ENCODE measurements at regions not wholly inside any gene's neighbourhood (a gene's known extent, or its start where the extent isn't known, plus 50 kb on each side); places are given as distances from the start of the nearest gene placed in this dataset.
"Not testable (repeated sequence)": the region's sequence is repeated elsewhere in the genome, so short reads cannot be mapped to it uniquely, and the experiment has no call there.

GRCh38 chr4:64967286-64967685 lies 558.0 kb upstream of the TECRL start:
- no peak for DNase-seq (ENCODE audit: low read depth)

DNA sequence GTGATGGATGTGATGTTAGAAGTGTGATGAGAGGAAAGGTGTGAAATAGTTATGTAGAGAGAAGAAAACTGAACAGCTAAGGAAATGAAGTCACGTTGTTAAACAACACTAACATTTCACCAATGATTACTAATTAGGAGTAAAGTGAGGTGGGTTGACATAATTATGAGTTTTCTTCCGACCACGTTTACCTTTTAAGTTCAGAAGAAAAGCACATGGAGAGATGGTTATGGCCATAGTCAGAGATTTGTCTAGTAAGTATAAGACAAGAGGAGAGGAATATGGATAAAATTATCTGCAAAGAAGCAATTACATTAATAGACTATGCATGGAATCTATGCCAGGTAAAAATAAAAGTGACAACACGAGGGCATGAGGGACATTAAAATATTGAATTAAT lies 551.3 kb upstream of the TECRL start:
- DNase-seq (ENCODE audit: low read depth), result no peak

DNA sequence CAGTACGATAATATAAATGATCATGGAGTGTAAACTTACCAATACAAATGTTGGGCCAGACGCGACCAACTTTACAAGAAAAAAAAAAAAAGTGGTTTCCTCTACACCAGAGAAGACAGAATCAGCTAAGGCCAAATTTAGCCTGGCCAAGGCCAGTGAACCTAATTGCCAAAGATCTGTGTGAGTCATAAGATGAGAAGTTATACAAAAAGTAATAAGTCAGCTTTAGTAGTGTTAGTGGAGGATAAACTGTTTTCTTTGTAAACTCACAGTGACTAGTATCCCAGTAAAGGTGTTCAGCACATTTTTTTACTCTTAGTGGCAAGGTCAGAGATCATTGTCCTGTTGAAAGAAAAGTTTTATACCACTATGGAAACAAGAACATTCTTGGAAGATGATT lies 531.4 kb upstream of the TECRL start:
- DNase-seq (ENCODE audit: low read depth), result no peak

- DNase-seq (ENCODE audit: low read depth), result no peak
Measured at GRCh38 chr4:64935469-64936001, 526.3 kb upstream of the TECRL start.

DNA sequence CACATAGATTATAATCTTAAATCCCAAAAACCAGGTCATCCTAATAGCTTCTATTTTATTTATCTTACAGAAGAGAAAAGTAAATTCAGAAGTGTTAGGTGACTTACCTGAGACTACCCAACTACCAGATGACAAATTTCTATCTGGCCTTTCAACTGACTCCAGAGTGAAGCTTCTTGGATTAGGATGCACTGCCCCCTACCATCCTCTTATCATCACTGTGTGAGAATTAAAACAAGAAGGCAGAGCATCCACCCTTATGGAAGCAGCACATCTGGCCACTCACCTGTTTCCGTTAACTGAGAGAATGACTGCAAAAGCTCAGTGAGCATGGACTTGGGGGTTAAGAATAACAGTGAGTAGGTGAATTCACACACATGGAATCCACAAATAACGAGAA lies 502.6 kb upstream of the TECRL start:
- no peak for DNase-seq (ENCODE audit: low read depth)

- no peak for DNase-seq (ENCODE audit: low read depth)
Measured at GRCh38 chr4:64903986-64904385, 494.7 kb upstream of the TECRL start.

DNA sequence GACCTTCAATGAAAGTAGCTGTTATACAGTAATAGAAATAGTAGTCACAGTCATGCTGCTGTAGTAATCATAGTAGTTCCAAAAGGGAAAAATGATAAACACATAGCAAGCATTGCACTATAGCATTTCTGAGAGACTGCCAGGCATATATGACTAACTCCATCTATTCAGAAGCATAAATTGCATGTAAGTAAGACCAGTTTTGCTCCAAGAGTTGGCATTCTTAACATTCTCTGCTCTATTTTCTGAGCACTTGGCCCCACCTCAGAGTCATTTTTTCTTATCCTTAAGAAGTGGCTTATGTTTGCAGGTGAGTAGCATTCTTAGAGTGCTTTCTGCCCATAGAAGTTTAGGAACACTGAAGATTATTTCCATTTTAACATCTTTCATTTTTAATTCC lies 490.3 kb upstream of the TECRL start:
- DNase-seq (ENCODE audit: low read depth), result no peak

- DNase-seq (ENCODE audit: low read depth), result not testable (repeated sequence)
Measured at GRCh38 chr4:64899030-64899429, 489.8 kb upstream of the TECRL start.

DNA sequence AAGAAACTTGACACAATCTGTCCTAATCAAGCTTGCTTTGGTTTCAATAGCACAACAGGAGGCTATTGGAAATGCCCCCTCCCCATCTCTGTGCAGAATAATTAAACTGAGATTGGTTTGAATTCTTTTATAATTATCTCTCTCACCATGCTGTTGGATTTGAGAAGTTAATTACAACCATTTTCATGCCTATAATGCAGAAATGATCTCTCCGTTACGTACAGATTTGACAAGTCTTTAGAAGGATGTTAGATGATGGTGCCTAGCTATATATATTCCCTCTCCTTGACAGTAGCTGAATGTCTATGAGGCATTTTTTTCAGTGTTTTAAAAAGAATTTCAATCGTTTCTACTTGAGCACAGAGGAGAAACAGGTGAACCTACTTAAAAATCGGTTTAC lies 488.4 kb upstream of the TECRL start:
- DNase-seq (ENCODE audit: low read depth), result no peak

GRCh38 chr4:64895031-64895430 lies 485.8 kb upstream of the TECRL start:
- DNase-seq (ENCODE audit: low read depth), result no peak

DNA sequence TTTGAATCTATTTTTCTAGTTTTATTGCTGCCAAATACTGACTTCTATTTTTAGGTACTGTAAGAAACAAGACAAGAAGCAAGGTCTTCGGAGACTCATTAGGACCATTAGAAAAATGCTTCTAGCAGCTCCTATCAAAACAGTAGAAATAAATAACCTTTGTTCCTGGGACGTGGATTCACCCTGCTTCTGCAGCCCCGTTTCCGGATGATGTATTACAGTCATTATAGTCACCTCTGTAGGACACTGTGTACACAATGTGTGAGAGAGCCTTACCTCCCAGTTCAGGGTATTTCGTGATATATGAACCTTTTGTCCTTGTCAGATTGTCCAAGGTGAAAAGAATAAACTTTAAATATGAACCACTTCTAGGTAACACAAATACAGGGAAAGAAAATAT lies 484.0 kb upstream of the TECRL start:
- DNase-seq (ENCODE audit: low read depth), result no peak

DNA sequence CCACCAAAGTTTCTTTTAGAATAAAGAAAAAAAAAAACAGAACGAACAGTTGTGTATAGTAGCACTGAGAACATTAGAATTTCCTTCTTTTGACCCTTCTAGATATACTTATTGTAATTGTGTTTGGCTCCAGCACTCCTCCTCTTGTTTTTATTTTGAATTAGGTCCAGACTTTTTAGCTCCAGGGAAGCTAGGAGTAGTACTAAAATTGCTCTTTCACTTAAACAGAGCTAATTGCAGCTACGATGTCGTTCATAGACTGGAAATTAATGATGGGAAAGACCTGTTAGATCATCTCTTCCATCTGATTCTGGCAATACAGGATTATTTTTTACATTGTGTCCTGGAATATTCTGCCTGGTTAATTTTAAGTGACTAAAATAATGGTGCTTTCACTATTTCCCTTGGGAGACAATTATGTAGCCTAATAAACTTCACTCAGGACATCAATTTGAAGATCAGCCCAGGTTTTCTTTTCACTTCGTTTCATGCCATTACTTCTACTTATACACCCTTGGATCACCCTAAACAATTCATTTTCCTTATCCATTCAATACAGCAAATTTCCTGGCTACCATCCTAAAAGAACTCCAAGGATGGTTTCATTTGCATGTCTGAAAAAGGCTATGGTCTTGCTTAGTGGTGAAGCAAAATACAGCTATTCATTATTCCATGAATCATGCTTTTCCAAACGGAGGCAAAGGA lies 480.8 kb upstream of the TECRL start:
- no peak for DNase-seq (ENCODE audit: low read depth)

DNA sequence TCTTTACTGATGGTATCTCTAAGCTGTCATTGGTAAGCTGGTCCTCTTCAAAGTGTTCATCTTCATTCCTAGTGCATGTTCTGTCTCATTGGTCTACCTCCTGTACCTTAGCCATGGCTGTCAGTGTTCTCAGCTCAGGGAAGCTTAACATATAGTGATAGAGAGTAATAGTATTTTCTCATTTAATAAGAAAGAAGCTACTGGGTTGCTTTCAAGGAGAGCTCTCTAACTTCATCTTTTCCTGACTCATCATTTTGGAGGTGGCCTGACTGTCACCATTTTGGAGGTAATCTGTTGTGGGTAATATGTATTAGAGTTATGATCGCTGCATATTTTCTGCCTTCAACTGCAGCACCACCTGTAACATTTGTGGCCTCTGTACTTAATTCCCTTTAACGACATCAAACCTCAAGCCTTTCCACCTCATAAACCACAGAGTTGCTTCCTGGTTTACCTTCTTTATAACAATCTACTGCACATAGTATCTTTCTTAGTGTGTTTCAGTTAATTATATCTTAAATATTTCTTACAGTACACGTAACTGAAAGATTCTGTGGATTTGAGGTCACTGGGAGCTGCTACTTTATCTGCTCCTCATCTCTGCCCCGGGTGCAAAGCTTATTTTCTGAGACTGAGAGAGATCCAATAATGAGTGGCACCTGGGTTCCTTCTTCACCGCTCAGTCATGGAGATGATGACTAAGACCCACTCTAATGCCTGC lies 474.0 kb upstream of the TECRL start:
- no peak for DNase-seq (ENCODE audit: low read depth)

DNA sequence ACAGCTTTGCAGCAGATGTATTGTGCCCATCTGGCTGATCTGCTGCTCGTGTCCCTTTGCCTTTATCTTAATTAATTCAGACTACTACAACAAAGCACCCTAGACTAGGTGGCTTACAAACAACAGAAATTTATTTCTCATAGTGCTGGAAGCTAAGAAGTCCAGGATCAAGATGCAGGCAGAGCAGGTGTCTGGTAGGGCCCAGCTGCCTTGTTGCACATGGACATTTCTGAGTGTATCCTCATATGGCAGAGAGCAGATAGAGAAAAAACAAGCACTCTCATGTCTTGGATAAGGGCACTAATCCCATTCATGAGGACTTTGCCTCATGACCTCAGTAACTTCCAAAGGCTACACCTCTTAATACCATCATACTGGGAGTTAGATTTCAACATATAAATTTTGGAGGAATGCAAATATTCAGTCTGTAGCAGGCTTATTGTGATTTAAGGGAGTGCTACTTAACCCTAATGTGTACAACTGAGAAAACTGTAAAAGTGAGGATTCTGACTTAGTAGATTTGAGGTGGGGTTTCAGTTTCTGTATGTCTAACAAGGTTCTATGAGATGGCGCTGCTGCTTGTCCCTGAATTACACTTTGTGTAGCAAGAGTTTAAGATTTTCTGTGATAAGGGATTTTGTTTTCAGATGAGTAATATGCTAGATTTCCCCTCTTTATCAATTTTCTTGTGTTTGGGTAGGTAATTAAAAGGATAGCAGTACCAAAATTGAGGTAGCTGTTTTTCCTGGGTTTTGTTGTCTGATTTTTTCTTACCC lies 473.2 kb upstream of the TECRL start:
- DNase-seq (ENCODE audit: low read depth), result no peak

GRCh38 chr4:64880557-64880956 lies 471.3 kb upstream of the TECRL start:
- no peak for DNase-seq (ENCODE audit: low read depth)

- DNase-seq (ENCODE audit: low read depth), result no peak
Measured at GRCh38 chr4:64876021-64876420, 466.8 kb upstream of the TECRL start.

GRCh38 chr4:64870558-64870957 lies 461.3 kb upstream of the TECRL start:
- DNase-seq (ENCODE audit: low read depth), result no peak

DNA sequence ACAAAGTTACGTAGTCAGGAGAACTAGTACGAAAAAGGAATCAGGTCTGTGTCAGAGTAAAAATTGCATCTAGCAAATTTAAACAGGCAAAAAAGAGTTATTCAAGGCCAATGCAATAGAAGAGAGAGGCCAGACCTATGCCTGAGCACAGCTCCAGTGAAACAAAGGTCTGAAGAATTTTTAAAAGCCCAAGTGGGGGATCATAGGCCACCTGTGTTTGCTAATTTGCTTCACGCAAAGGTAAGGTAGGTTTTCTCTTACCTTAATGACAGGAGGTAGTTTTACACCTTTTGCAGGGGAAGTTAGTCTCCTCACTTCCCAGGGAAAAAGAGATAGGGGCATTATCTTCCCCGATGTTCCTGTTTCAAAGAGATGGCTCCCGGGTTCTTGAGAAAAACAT lies 448.6 kb upstream of the TECRL start:
- DNase-seq (ENCODE audit: low read depth), result no peak

- DNase-seq (ENCODE audit: low read depth), result no peak
Measured at GRCh38 chr4:64857198-64857597, 447.9 kb upstream of the TECRL start.

- DNase-seq (ENCODE audit: low read depth), result no peak
Measured at GRCh38 chr4:64846417-64846816, 437.2 kb upstream of the TECRL start.

DNA sequence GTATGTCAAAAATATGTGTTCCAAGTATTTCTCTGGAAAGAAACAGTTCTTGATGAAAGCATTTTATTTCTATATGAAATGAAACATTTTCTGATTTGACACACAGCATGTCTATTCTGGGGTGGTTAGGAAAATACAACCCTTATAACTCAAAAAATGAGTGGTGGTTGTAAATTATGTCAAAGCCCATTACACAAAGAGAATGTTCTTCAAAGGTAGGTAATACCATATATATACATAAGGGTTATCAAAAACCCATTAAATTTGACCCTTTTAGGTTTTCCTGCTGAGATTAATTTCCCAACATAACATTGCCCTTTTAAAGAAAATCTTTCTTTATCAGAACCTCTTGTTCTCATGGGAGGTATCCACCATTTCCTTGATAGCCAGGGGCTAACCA lies 420.5 kb upstream of the TECRL start:
- no peak for DNase-seq (ENCODE audit: low read depth)

- no peak for DNase-seq (ENCODE audit: low read depth)
Measured at GRCh38 chr4:64824591-64824990, 415.3 kb upstream of the TECRL start.

DNA sequence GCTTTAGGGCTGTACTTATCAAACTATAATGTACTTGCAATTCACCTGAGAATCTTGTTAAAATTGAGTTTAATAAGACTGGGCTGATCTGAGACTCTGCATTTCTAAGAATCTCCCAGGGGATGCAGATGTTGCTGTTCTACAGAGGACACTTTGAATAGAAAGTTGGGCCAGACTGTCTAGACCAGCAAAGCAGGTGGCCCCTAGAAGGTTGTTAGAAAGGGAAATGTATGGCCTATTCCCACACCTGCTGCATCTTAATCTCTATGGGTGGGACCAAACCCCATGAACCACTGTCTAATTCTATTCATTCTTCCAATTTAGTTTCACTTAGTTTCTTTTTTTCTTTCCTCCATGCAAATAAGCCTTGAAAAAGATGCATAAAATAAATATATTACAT lies 413.2 kb upstream of the TECRL start:
- DNase-seq (ENCODE audit: low read depth), result no peak
